ENCODE measurements at regions not wholly inside any gene's neighbourhood (a gene's known extent, or its start where the extent isn't known, plus 50 kb on each side); places are given as distances from the start of the nearest gene placed in this dataset.

- Mint-ChIP-seq H3K9me3 (ENCODE audit: unreplicated experiment) (no peaks in the 10 kb centered on the region), H3K36me3 (ENCODE audit: unreplicated experiment) (no peaks in the 10 kb centered on the region), H3K27ac (ENCODE audit: unreplicated experiment) (no peak overlapping the region), H3K27me3 (ENCODE audit: unreplicated experiment) (peaks cover under 1% of the 10 kb centered on the region), H3K4me3 (ENCODE audit: unreplicated experiment) (no peak overlapping the region), H3K4me1 (ENCODE audit: low read depth, unreplicated experiment) (no peaks in the 10 kb centered on the region)
- DNase-seq, result no peak
- no peak for TF ChIP-seq CTCF (IDR thresholded peaks at IDR 0.05; ENCODE audit: partially characterized antibody, unreplicated experiment)
Measured at GRCh38 chr10:28897617-28898464, 220.5 kb downstream of the BAMBI start.

- Mint-ChIP-seq H3K27me3 (ENCODE audit: unreplicated experiment) (no peaks in the 10 kb centered on the region), H3K9me3 (ENCODE audit: unreplicated experiment) (peaks cover 1% of the 10 kb centered on the region), H3K27ac (ENCODE audit: unreplicated experiment) (no peak overlapping the region), H3K4me3 (ENCODE audit: unreplicated experiment) (no peak overlapping the region), H3K36me3 (ENCODE audit: unreplicated experiment) (no peaks in the 10 kb centered on the region), H3K4me1 (ENCODE audit: low read depth, unreplicated experiment) (no peaks in the 10 kb centered on the region)
- no peak for TF ChIP-seq CTCF (IDR thresholded peaks at IDR 0.05; ENCODE audit: partially characterized antibody, unreplicated experiment)
- DNase-seq, result no peak
Measured at GRCh38 chr10:28902215-28902614, 224.9 kb downstream of the BAMBI start.

- Mint-ChIP-seq H3K4me3 (ENCODE audit: unreplicated experiment) (no peak overlapping the region), H3K27me3 (ENCODE audit: unreplicated experiment) (no peaks in the 10 kb centered on the region), H3K36me3 (ENCODE audit: unreplicated experiment) (no peaks in the 10 kb centered on the region), H3K27ac (ENCODE audit: unreplicated experiment) (no peak overlapping the region), H3K4me1 (ENCODE audit: low read depth, unreplicated experiment) (no peaks in the 10 kb centered on the region), H3K9me3 (ENCODE audit: unreplicated experiment) (peaks cover 1% of the 10 kb centered on the region)
- DNase-seq, result no peak
- TF ChIP-seq CTCF (IDR thresholded peaks at IDR 0.05; ENCODE audit: partially characterized antibody, unreplicated experiment), result no peak
Measured at GRCh38 chr10:28903063-28903462, 225.7 kb downstream of the BAMBI start.

GRCh38 chr10:28903736-28904135, 226.4 kb downstream of the BAMBI start:
- no peak overlapping the region for H3K27ac Mint-ChIP-seq (ENCODE audit: unreplicated experiment)
- no peaks in the 10 kb centered on the region for H3K27me3 Mint-ChIP-seq (ENCODE audit: unreplicated experiment)
- no peaks in the 10 kb centered on the region for H3K36me3 Mint-ChIP-seq (ENCODE audit: unreplicated experiment)
- H3K9me3 Mint-ChIP-seq (ENCODE audit: unreplicated experiment), result peaks cover 1% of the 10 kb centered on the region
- no peak overlapping the region for H3K4me3 Mint-ChIP-seq (ENCODE audit: unreplicated experiment)
- DNase-seq, result no peak
- no peaks in the 10 kb centered on the region for H3K4me1 Mint-ChIP-seq (ENCODE audit: low read depth, unreplicated experiment)
- no peak for TF ChIP-seq CTCF (IDR thresholded peaks at IDR 0.05; ENCODE audit: partially characterized antibody, unreplicated experiment)

- Mint-ChIP-seq H3K36me3 (ENCODE audit: unreplicated experiment) (no peaks in the 10 kb centered on the region), H3K4me1 (ENCODE audit: low read depth, unreplicated experiment) (no peaks in the 10 kb centered on the region), H3K9me3 (ENCODE audit: unreplicated experiment) (peaks cover 1% of the 10 kb centered on the region), H3K4me3 (ENCODE audit: unreplicated experiment) (no peak overlapping the region), H3K27ac (ENCODE audit: unreplicated experiment) (no peak overlapping the region), H3K27me3 (ENCODE audit: unreplicated experiment) (no peaks in the 10 kb centered on the region)
- TF ChIP-seq CTCF (IDR thresholded peaks at IDR 0.05; ENCODE audit: partially characterized antibody, unreplicated experiment), result no peak
- DNase-seq, result no peak
Measured at GRCh38 chr10:28905371-28905770, 228.1 kb downstream of the BAMBI start.
